Skin epidermis (tissue), 12 donors: ENCODE measurements at regions not wholly inside any gene's neighbourhood (a gene's known extent, or its start where the extent isn't known, plus 50 kb on each side); places are given as distances from the start of the nearest gene placed in this dataset.

Experiments
- H3K27ac ChIP-seq, 21 experiments: fragments of 200-600 bp; sonication (generic) in 11 of 21; one replicate each; pipeline ENCODE4 v1.5.0; 2020; ENCODE audit warnings: mild to moderate bottlenecking in 3 of 21, inconsistent platforms in 2 of 21, moderate library complexity in 2 of 21
- H3K4me3 ChIP-seq, 7 experiments: fragments of 200-600 bp; sonication (generic) in 2 of 7; one replicate each; pipeline ENCODE4 v1.5.0; 2020; ENCODE audit warnings: inconsistent platforms in 2 of 7, mild to moderate bottlenecking in 2 of 7, moderate library complexity in 1 of 7

DNA sequence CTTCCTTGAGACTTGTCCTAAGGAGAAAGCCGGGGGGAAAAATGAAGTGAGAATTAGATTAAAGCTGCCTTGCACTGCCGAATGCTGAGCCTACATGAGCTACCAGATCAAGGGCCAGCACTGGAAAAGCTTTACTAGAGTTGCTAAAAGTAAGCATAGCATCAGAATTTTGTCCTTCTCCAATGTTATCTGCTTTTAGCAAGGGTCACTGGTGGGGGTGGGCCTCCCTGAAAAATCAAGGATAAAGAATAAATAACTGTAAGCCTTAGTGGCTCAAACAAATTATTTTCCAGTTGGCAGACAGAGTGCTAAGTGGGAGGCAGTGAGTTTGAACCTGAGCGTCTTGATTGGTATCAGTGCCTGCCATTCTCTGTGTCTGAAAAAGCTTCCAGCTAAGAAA is 310.5 kb upstream of the PITX2 start:
- Histone ChIP-seq H3K4me3 (no peak overlapping the region), H3K27ac (no peak overlapping the region)

- Histone ChIP-seq H3K27ac (no peak overlapping the region), H3K4me3 (no peak overlapping the region)
Observed at GRCh38 chr4:110944501-110944900, 321.6 kb upstream of the PITX2 start.

- H3K27ac ChIP-seq = no peak overlapping the region
Observed at GRCh38 chr4:110945600-110945999, 322.7 kb upstream of the PITX2 start.

DNA sequence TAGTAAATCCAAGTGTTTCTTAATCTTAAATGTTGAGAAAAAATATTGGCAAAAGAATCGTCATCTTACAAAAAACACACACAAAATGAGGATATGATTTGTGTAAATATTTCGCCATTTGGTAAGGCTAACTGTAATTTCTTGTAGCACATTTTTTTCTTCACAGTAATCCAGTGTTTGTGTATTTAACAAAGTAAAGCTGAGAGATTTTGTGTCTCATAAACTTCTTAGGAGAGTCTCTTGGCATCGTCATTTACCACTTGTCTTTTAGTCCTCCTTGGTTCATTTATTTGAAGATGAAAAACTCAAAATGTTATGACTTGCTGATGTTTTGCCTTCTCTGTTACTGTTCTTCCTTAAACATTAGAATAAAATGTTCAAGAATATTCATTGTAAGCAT is 326.7 kb upstream of the PITX2 start:
- no peak overlapping the region for H3K4me3 ChIP-seq
- H3K27ac ChIP-seq = no peak overlapping the region

More at GRCh38 chr4:110945600-110945999, 322.7 kb upstream of the PITX2 start:
- H3K4me3 ChIP-seq = no peak overlapping the region

- no peak overlapping the region for H3K27ac ChIP-seq
- no peak overlapping the region for H3K4me3 ChIP-seq
Observed at GRCh38 chr4:110950731-110951130, 327.9 kb upstream of the PITX2 start.

GRCh38 chr4:110953191-110953590 is 330.3 kb upstream of the PITX2 start:
- no peak overlapping the region for H3K4me3 ChIP-seq

DNA sequence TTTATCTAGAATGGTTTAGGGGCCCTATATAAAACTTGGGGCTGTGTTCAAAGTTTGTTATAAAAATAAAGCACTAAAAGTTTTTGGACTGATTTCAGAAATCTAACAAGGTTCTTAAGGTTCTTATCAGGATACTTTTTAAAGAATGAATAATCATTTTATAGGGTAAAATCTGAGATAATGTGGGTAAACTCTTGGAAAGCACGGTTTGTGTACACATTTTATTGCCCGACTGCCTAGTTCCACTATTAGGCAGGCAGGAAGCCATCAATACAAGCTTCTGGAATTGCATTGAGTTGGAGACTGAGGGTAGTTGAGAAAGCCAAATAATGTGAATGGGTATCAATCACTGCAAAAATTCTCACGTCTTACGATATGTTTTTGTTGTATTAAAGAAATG is 331.0 kb upstream of the PITX2 start:
- H3K27ac ChIP-seq = no peak overlapping the region
- no peak overlapping the region for H3K4me3 ChIP-seq

More at GRCh38 chr4:110953191-110953590, 330.3 kb upstream of the PITX2 start:
- no peak overlapping the region for H3K27ac ChIP-seq

DNA sequence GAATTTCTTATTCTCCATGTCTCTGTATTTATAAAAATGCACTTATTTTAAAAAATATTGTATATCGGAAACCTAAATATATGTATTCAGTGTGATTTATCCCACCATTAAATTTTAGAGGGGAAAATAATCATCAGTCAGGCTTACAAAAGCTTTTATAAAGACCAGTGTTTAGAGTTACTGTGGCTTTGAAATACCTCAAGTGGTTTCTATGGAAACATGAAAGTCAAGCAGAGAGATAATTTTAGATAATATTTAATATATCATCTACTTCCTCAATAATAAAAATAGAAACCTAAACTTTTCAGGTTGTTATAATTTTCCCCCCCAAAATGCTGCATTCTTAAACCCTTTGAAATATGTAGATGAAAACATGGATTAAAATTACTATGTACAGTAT is 332.9 kb upstream of the PITX2 start:
- no peak overlapping the region for H3K4me3 ChIP-seq
- H3K27ac ChIP-seq = no peak overlapping the region

DNA sequence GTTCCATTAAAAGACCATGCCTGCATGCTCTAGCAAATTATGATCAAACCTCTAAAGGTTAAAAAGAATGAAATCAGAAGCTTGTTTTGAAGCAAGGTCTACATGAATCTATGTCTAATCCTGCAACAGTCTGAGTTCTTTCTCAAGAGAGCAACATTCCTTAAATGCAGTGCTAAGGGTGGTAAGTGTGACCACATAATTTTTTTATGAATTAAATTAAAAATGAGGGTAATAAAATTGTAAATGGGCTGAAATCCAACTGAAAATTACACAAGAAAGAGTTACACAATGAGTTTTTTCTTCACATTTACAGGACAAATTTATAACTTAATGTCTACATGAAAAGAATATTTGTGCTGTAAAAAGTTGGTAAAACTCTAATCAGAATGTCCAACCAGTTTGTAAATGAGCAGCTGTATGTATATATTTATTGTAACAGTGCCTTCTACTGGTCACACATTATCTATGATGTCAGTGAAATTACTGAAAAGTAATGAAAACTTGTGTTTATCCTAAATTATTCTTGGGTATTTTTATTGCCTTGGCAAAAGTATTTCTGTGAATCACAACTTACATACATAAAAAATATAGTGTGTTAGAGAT is 336.3 kb upstream of the PITX2 start:
- Histone ChIP-seq H3K27ac (no peak overlapping the region), H3K4me3 (no peak overlapping the region)

- Histone ChIP-seq H3K4me3 (no peak overlapping the region), H3K27ac (no peak overlapping the region)
Observed at GRCh38 chr4:110961066-110961465, 338.2 kb upstream of the PITX2 start.

GRCh38 chr4:110962616-110963015 is 339.7 kb upstream of the PITX2 start:
- Histone ChIP-seq H3K27ac (no peak overlapping the region), H3K4me3 (no peak overlapping the region)

GRCh38 chr4:110963662-110964280 is 340.9 kb upstream of the PITX2 start:
- no peak overlapping the region for H3K4me3 ChIP-seq
- H3K27ac ChIP-seq = no peak overlapping the region

DNA sequence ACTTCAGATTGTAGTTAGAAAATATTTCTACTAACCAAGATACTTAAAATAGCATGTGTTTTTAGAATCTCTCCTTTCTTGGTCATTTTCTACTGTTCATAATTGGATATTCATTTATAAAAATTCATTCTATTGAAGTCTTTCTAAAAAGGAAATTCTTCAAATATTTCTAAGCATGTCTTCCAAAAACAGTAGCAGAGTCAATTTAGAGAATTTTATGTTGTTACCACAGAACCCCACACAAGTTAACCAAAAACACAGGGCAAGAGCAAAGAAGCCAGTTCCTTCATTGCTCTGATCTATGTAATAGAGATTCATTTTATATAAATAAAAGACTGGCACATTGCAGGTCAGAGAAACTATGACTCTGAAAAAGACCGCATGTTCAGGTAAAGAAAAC is 345.1 kb upstream of the PITX2 start:
- no peak overlapping the region for H3K27ac ChIP-seq
- H3K4me3 ChIP-seq = no peak overlapping the region

GRCh38 chr4:110970642-110971041 is 347.8 kb upstream of the PITX2 start:
- Histone ChIP-seq H3K4me3 (no peak overlapping the region), H3K27ac (no peak overlapping the region)

DNA sequence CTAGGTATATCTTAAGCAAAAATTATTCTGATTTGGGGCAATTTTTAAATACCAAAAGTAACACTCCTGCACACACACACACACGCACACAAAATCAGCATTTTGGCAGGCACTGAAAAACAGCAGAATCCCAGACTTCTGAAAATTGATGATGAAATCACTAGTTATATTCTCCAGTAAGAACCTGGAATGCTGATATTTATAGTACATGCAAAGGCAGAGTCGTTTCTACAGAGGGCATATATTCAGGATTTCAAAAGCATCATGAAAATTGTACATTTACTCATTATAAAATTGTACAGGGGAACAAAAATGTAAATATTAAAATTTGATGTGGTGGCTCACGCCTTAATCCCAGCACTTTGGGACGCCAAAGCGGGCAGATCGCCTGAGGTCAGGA is 352.5 kb upstream of the PITX2 start:
- no peak overlapping the region for H3K27ac ChIP-seq
- no peak overlapping the region for H3K4me3 ChIP-seq

GRCh38 chr4:110977554-110977953 is 354.7 kb upstream of the PITX2 start:
- no peak overlapping the region for H3K27ac ChIP-seq
- no peak overlapping the region for H3K4me3 ChIP-seq

DNA sequence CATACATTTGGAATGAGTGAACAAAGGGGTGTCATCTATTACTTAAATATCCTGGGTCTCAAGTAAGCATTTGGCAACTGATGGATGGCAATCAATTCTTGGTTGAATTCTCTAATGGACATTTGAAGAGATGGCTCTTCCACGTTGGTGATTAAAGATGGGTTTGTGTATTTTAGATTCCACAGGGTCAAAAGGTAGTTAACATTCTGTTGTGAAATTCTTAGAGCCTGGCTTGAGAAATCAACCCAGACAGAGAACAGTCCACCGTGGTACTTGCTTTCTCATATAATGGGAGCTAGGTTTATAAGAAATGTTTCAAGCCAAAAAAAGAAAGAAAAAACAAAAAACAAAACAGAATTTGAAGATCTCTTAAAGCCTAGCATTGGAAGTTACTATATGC is 355.9 kb upstream of the PITX2 start:
- Histone ChIP-seq H3K4me3 (no peak overlapping the region), H3K27ac (no peak overlapping the region)

GRCh38 chr4:110982486-110982885 is 359.6 kb upstream of the PITX2 start:
- Histone ChIP-seq H3K4me3 (no peak overlapping the region), H3K27ac (no peak overlapping the region)

- Histone ChIP-seq H3K27ac (no peak overlapping the region), H3K4me3 (no peak overlapping the region)
Observed at GRCh38 chr4:110988722-110989121, 365.8 kb upstream of the PITX2 start.

DNA sequence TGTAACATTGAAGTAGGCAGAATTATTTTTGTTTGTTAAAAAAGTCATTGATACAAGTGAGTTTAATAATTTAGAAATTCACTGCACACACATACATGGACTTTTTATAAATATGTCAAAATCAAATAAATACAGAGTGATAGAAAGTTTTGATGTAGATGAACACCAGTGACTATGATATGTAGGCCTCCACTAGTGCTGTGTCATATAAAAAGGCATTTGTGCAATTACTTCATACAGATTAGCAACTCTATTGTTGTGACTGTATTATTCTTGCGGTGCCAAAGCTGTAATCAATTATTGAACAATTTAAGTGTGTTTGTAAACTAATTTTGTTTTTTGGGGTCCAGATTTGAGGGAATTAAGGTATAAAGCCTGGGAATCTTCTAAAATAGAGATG is 366.2 kb upstream of the PITX2 start:
- no peak overlapping the region for H3K27ac ChIP-seq
- no peak overlapping the region for H3K4me3 ChIP-seq

- no peak overlapping the region for H3K4me3 ChIP-seq
- H3K27ac ChIP-seq = no peak overlapping the region
Observed at GRCh38 chr4:110994781-110995180, 371.9 kb upstream of the PITX2 start.

DNA sequence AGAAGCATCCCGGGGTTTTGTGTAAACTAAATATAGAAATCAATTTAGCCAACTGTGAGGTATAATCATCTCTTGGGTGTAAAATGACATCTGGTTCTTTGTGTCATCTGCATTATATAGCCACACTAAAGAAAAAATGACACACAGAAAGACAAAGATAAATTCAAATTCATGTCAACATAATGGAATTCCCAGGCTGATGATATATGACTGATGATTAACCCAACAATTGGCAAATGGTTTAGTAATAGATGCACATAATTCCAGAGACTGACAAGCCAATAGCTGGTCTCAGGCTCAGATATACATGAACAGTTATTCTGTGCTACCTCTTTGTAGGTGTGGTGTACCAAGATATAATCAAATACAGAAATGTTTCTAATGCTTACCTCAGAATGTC is 375.4 kb upstream of the PITX2 start:
- H3K27ac ChIP-seq = no peak overlapping the region

More for the DNA sequence above, 375.4 kb upstream of the PITX2 start:
- no peak overlapping the region for H3K4me3 ChIP-seq
